ENCODE measurements at regions not wholly inside any gene's neighbourhood (a gene's known extent, or its start where the extent isn't known, plus 50 kb on each side); places are given as distances from the start of the nearest gene placed in this dataset.
"Not testable (repeated sequence)": the region's sequence is repeated elsewhere in the genome, so short reads cannot be mapped to it uniquely, and the experiment has no call there.

DNA sequence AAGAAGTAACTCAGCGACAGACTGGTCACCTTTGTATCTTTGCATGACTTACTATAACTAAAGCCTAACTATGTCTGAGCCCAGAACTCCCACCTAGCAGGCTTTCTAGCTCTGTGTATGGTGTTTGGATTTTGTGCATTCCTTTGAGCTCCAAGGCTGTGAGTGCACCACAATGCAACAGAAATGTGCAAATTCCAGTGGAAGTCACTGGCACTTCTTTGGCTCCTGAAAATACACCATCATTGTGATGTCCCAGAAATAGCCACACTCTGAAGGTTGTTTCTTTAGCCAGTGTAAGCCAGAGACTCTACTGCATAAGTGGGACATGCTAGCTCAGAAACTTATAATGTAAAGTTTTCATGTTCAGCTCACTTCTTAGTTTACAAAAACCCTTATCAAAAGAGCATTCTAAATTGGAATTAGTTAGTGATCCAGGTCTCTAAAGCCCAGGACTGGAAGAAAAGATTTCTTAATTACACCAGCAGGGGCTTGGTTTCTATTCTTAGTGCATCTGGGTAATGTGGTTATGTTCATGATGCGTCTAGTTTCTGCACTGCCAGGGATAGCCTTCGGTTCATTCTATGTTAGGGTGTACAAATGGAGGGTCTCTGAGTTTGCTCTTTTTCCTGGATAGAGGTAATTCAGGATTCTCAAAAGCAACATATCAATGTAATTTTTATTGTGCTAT is 1239.5 kb upstream of the ZEB2 start:
- no peak for DNase-seq (ENCODE audit: low spot score)

DNA sequence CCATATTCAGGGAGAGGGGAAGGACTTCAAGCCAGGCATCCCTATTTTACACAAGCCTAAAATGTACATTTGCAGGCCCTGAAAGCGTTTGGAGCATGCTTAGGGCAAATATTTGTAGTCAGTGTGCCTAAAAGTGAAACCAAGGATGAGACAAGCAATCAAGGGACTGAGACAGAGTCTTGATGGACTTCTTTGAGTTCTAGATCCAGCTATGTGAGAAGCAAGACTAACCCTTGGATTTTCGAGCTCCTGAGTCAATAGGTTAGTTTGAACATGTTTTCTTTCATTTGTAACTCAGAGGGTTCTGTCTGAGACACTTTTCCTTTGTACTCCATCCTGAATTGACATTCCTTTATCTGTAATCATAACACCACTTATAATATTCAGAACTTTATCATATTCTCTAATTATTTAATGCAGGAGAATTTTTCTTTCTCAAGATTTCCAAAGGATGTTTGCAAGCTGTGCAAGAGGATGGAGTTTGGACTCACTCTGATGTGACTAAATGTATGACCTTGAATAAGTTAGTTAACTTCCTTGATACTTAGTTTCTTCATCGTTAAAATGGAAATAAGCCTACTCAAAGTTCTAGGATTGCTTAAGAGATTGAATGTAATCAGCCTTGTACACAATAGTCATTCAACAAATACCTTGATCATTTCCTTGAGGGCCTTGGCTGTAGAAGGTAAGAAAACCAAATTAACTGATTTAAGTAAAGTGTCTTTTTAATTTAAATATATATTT is 1237.8 kb upstream of the ZEB2 start:
- DNase-seq (ENCODE audit: low spot score) = no peak

- DNase-seq (ENCODE audit: low spot score) = no peak
These were observed 1235.3 kb upstream of the ZEB2 start for GRCh38 chr2:145755019-145755837.

DNA sequence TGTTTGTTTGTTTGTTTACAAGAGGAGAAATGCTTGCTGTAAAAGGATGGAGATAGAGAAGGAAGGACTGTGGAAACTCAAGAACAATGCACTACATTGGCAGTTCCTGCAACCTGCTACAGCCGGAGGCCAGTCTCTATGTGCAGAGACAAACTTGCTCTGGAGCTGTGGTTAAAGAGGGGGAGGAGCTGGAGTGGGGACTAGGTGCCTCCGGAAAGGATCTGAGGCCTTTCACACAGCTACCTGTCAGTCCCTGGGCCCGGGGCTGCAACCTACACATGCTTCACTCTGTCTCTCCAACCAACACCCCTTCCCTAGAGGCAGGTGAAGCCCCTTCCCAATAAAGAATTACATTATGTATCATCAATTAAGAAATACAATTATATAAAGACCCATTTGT is 1234.0 kb upstream of the ZEB2 start:
- no peak for DNase-seq (ENCODE audit: low spot score)

GRCh38 chr2:145753041-145753608 is 1233.2 kb upstream of the ZEB2 start:
- DNase-seq (ENCODE audit: low spot score) = peak; percentile 2

DNA sequence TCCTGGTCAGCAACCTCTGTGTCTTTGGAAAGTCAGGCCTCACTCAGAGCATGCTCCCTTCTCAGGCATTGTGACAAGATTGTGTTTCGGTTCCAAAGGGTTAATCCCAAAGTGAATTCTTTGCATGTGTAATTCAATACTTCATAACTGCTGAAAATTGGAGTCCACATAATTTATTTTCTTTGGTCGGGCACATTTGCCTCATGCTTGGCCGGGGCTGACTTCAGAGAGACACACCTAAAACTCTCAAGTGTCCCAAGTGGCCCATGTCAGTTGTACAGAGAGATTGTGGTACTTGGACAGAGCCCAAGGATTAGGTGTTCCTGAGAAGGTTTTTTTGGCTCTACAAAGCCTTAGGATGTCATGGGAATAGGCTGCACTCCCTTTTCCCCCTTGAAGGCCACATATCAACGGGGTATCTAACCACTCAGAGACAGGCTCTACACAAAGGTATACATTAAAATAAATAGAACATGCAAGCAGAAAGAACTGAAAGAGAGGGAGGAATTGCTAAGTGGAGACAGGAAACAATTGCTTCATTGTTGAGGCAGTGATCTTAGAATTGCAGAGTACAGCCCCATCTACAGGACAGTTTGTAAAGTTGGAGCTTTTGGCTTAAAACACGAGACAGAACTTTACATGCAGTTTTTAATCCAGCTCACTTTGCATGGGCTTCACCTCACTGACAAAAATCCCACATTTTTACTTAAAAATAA is 1232.3 kb upstream of the ZEB2 start:
- DNase-seq (ENCODE audit: low spot score) = peak; percentile 39

GRCh38 chr2:145751629-145752028 is 1231.7 kb upstream of the ZEB2 start:
- no peak for DNase-seq (ENCODE audit: low spot score)

DNA sequence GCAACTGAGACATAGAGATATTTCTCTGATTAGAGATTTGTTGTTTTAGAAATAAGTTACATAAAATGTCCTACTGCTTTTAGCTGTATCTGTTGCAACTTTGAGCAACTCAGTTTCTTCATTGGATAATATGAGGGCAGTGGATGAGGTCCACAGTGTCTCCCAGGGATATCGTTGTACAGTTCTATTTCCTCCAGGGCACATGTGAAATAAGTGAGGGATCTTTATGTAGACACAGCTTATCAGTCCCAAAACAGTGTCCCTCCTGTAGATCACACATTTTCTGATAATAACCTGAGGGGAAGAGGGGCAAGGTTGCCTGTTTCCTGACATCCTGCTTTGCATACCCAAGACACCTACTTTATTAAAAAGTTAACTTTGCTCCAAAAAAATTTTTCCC is 1231.2 kb upstream of the ZEB2 start:
- DNase-seq (ENCODE audit: low spot score) = no peak

- DNase-seq (ENCODE audit: low spot score) = no peak
These were observed 1230.7 kb upstream of the ZEB2 start for GRCh38 chr2:145750612-145751011.

DNA sequence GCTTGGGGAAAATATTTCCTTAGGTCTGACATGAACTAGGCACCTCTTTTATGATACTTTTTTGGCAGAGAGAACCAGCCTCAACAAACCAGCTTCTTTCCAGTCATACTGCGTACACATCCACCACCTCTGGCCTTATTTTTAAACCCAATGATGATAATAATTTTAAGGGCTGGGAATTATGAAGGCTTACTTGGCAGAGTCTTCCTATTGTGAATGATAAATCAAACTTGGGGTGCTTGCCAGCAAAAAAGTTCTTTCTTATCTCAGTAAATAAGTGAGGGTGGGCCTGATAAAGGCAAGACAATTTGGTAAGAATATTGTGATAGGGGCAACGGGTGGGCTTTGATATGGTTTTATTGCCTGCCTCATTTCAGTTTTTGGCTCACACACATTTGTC is 1230.2 kb upstream of the ZEB2 start:
- no peak for DNase-seq (ENCODE audit: low spot score)

- no peak for DNase-seq (ENCODE audit: low spot score)
These were observed 1229.6 kb upstream of the ZEB2 start for GRCh38 chr2:145749556-145749955.

DNA sequence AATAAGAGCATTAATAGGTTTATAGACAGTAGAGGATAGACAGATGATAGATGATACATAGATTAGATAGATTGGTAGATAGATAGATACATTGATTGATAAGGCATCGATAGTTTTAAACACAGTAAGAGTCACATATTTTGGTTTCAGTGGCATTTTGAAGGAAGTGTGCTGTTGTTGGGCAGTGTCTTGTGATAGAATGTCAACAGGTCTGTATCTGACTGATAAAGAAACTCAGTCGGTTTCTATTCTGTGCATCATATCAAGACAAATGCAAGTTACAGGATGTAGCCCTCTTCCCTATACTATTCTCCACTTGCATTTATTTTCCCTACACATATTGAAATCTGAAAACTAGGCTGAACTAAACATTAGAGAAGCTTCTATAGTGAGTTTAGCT is 1229.0 kb upstream of the ZEB2 start:
- DNase-seq (ENCODE audit: low spot score) = no peak

DNA sequence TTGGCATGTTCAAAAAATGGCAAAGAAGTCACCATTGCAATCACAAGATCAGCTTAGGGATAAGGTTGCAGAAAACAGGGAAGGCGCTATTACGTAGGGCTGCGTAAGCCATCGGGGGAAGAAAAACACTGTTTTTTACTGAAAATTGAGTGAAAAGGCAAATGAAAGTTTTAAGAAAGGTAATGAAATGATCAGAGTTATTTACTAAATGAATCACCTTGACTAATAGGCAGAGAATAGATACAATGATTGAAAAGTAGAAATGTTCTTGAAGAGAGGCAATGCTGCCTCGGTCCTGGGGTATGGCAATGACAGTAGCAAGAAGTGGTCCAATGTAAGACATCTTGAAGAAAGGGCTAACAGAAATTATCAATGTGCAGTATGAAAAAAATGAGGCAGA is 1227.8 kb upstream of the ZEB2 start:
- no peak for DNase-seq (ENCODE audit: low spot score)

DNA sequence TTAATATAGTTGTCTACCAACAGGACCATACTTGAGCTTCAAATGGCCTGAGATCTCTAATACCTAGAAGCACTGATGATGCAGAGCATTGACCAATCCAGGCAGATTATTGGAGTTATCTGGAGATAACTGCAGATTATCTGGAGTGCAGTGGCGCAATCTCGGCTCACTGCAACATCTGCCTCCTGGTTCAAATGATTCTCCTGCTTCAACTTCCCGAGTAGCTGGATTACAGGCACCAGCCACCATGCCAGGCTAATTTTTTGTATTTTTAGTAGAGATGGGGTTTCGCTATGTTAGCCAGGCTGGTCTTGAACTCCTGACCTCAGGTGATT is 1225.4 kb upstream of the ZEB2 start:
- not testable (repeated sequence) for DNase-seq (ENCODE audit: low spot score)

DNA sequence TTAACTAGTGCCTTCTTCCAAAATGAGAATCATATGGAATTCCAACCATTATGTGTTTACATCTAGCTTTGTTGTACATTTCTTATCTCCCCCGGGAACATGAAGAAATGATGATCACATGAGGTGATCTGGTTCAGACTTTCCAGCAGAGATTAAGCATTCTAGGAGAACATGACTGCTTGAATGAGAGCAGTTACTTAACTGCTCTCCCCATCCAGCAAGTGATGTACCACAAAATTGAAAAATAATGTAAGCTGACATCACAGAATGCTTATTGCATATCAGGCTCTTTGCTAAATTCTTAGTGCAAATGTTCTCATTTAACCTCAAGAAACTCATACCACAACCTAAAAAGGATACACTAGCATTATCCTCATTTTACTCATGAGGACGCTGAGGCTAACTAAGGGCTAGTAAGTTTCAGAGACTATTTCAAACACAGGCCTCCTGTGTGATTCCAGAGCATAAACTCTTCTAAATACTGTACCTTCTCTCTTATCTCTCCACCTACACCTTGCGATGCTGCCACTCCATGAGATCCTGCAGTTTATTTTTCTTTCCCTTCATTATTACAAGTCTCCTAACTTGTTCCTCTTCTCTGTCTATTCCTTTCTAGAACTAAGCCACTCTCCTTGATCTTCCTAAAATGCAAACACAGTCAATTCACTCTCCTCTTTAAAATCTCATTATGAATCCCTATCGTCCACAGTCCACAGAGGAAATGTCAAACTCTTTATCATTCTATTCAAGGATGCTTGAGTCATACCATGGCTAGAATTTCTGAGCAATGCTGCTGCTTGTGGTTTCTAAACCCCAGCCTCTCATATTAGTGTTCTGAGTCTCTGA is 1224.8 kb upstream of the ZEB2 start:
- DNase-seq (ENCODE audit: low spot score) = no peak

DNA sequence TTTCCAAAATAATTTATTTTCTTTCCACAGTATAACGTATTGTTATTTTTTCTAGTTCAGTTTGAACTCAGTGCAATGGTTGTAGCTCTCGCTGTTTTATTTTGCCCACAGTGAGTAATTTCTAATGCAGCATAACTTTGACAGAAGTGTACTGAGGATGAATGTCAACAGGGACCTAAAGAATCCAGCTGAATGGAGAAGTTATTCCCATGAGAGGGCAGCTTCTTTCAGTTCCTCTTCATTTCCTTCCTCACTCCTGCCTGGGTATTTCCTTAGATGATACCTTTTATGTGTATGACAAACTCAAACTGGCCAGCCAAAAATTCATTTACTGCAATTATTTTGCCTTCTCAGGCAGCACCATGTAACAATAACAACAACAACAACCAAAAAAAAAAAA is 1223.1 kb upstream of the ZEB2 start:
- no peak for DNase-seq (ENCODE audit: low spot score)

DNA sequence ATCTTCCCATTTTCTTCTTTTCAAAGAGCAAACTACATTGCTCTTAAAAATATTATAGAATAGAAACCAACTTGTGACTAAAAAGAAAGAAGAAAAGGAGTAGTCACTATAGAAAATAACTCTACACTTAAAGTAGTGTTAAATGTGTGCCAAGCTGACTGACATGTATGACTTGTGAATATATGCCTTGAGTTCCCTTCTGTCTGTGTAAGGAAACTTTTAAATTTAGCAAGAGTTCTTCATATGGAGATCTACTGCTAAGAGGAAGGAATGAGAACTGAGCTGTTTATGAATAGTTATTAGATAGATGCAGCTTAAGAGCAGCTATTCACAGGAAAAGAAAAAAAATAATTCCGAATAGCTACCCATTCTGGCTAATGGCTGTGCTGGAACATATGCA is 1221.7 kb upstream of the ZEB2 start:
- no peak for DNase-seq (ENCODE audit: low spot score)

GRCh38 chr2:145741181-145741580 is 1221.3 kb upstream of the ZEB2 start:
- DNase-seq (ENCODE audit: low spot score) = no peak

DNA sequence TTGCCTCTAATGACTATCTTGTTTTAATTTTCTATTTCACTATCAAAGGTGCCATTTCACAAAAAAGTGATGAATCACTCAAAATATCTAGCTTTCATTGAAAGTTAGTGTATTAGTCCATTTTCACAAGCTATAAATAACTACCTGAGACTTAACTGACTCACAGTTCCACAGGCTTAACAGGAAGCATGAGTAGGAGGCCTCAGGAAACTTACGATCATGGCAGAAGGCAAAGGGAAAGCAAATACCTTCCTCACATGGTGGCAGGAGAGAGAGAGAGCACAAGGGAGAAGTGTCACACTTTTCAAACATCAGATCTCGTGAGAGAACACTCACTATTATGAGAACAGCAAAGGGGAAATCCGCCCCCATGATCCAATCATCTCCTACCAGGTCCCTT is 1220.4 kb upstream of the ZEB2 start:
- DNase-seq (ENCODE audit: low spot score) = no peak

GRCh38 chr2:145739681-145740080 is 1219.8 kb upstream of the ZEB2 start:
- DNase-seq (ENCODE audit: low spot score) = no peak

- DNase-seq (ENCODE audit: low spot score) = no peak
These were observed 1217.0 kb upstream of the ZEB2 start for GRCh38 chr2:145736871-145737270.

Measured in SK-N-DZ (cell line).